D721Med (cell line): ENCODE measurements at regions not wholly inside any gene's neighbourhood (a gene's known extent, or its start where the extent isn't known, plus 50 kb on each side); places are given as distances from the start of the nearest gene placed in this dataset.

ENCODE experiments used
- DNase-seq: peaks from one replicate; pipeline ENCODE4 v3.0.0; 2011; ENCODE audit warnings: low spot score; ENCODE audit not compliant: insufficient read length
- FAIRE-seq: peaks from 2 replicates; lab custom pipeline; 2011; peaks lifted over from hg19 to GRCh38; lab: Jason Lieb, UNC
- TF ChIP-seq, protein P1 (sequence below): IDR thresholded peaks from 2 replicates; pipeline ENCODE4 v1.5.1; 2012; ENCODE audit warnings: mild to moderate bottlenecking, control low read depth; ENCODE audit not compliant: insufficient read depth; ENCODE audit errors: missing control alignments

- no peak for FAIRE-seq
- TF ChIP-seq, protein P1, sequence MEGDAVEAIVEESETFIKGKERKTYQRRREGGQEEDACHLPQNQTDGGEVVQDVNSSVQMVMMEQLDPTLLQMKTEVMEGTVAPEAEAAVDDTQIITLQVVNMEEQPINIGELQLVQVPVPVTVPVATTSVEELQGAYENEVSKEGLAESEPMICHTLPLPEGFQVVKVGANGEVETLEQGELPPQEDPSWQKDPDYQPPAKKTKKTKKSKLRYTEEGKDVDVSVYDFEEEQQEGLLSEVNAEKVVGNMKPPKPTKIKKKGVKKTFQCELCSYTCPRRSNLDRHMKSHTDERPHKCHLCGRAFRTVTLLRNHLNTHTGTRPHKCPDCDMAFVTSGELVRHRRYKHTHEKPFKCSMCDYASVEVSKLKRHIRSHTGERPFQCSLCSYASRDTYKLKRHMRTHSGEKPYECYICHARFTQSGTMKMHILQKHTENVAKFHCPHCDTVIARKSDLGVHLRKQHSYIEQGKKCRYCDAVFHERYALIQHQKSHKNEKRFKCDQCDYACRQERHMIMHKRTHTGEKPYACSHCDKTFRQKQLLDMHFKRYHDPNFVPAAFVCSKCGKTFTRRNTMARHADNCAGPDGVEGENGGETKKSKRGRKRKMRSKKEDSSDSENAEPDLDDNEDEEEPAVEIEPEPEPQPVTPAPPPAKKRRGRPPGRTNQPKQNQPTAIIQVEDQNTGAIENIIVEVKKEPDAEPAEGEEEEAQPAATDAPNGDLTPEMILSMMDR: no peak
- no peak for DNase-seq
Measured at GRCh38 chr10:47058961-47059391, 147.7 kb downstream of the PTPN20 start.

GRCh38 chr10:47059606-47060311, 148.5 kb downstream of the PTPN20 start:
- no peak for FAIRE-seq
- TF ChIP-seq, protein P1: no peak

GRCh38 chr10:47060356-47060755, 149.1 kb downstream of the PTPN20 start:
- FAIRE-seq (no peak), DNase-seq (no peak)
- TF ChIP-seq, protein P1: no peak

More at GRCh38 chr10:47059606-47060311, 148.5 kb downstream of the PTPN20 start:
- no peak for DNase-seq

DNA sequence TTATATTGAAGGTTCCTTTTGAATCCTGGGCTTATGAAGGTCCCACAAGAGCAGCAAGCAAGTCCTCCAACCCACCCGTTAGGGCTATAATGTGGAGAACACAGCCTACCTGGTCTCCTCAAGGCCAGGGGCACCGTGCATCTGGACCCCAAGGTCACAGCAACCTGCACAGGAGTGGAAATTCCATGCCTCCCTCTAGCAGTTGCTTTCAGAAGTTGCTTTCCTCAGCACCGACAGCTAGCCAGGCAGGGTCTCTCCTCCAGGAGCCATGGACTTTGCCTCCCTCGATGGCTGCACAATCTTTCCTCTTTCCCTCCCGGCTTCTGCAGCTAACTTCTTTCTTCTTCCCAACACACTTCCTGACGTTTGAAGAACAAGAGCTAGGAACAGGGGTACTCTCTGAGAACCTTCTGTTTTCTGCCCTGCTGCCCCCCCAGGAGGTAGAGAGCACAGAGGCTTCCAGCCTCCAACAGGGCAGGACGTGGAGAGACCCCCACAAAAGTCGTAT, 149.8 kb downstream of the PTPN20 start:
- TF ChIP-seq, protein P1: no peak
- FAIRE-seq (no peak), DNase-seq (no peak)

- TF ChIP-seq, protein P1: no peak
- FAIRE-seq: no peak
Measured at GRCh38 chr10:47061776-47062175, 150.5 kb downstream of the PTPN20 start.

DNA sequence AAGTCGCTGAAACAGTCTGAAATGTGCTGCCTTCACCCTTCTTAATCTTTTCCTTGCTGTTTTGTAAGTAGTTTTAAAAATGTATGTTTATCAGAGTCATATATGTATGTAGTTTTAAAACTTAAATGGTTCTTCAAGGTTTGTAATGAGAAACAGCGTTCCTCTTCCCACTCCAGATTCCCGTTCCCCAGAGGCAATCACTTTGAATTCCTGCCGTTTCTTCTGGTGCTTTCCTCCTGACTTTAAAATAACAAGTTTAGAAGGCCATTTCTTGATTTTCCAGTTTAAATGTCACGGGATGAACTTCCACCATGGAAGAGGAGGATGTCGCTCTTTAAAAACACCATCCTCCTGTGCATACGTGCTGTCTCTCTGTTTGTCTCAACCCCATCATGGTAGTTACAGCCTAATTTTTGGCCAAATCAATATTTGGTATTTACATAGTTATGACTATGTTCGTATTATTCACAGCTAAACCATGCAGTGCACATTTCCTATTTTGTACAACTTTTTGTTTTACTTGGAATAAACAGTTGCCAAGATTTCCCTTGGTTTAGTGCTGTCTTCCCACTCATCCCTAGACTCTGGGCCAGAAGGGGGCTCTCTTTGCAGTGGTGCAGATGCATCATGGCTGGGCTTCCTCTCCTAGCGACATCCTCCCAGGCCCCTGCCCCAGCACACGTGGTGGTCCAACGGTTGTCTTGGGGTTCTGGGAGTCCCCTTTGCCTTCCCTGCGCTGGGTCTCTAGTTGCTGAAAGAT, 151.4 kb downstream of the PTPN20 start:
- FAIRE-seq (no peak), DNase-seq (no peak)

More at GRCh38 chr10:47061776-47062175, 150.5 kb downstream of the PTPN20 start:
- no peak for DNase-seq

More for the DNA sequence above, 151.4 kb downstream of the PTPN20 start:
- TF ChIP-seq, protein P1: peak; percentile 25
